ENCODE measurements at regions not wholly inside any gene's neighbourhood (a gene's known extent, or its start where the extent isn't known, plus 50 kb on each side); places are given as distances from the start of the nearest gene placed in this dataset.

DNA sequence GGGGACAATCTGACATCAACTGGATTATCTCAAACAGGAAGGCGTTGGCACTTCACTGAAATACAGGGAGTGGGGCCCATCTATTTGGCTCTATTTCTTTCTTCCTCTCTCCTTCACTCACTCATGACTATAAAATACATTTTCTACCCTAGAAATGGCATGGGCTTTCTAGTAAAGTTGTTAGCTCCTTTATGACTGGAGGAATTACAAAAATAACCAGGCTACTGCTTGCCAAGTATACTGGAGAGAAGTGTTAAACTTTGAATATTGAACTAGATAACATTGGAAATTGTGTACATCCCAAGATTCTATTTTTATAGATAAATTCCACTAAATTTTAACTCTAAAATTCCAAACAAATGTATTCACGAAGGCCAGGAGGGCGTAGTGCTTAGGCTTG lies 255.7 kb upstream of the SORCS1 start:
- TF ChIP-seq, protein P1, sequence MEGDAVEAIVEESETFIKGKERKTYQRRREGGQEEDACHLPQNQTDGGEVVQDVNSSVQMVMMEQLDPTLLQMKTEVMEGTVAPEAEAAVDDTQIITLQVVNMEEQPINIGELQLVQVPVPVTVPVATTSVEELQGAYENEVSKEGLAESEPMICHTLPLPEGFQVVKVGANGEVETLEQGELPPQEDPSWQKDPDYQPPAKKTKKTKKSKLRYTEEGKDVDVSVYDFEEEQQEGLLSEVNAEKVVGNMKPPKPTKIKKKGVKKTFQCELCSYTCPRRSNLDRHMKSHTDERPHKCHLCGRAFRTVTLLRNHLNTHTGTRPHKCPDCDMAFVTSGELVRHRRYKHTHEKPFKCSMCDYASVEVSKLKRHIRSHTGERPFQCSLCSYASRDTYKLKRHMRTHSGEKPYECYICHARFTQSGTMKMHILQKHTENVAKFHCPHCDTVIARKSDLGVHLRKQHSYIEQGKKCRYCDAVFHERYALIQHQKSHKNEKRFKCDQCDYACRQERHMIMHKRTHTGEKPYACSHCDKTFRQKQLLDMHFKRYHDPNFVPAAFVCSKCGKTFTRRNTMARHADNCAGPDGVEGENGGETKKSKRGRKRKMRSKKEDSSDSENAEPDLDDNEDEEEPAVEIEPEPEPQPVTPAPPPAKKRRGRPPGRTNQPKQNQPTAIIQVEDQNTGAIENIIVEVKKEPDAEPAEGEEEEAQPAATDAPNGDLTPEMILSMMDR (IDR thresholded peaks at IDR 0.05; ENCODE audit: poor library complexity, severe bottlenecking) = no peak
- no peak for TF ChIP-seq EZH2 (IDR thresholded peaks at IDR 0.05; ENCODE audit: borderline replicate concordance, insufficient read depth, low read length, poor library complexity, severe bottlenecking)
- no peak for TF ChIP-seq POLR2AphosphoS5 (IDR thresholded peaks at IDR 0.05)
- no peak for TF ChIP-seq RAD21 (conservative IDR thresholded peaks at IDR 0.05)
